SK-N-SH (cell line): ENCODE measurements at regions not wholly inside any gene's neighbourhood (a gene's known extent, or its start where the extent isn't known, plus 50 kb on each side); places are given as distances from the start of the nearest gene placed in this dataset.

Source experiments
- CTCF ChIP-seq: fragments of 200-600 bp; sonication (generic); IDR thresholded peaks from 2 replicates; pipeline ENCODE4 v1.6.1; 2017; ENCODE audit warnings: antibody characterized with exemption, mild to moderate bottlenecking, moderate library complexity
- ELF1 ChIP-seq: IDR thresholded peaks from 2 replicates; pipeline ENCODE4 v1.4.0; 2012
- EP300 ChIP-seq, 2 experiments: IDR thresholded peaks; 2 replicates each; pipeline versions ENCODE4 v1.4.0 to v1.6.1; 2012; ENCODE audit warnings: borderline replicate concordance in 1 of 2, low read depth in 1 of 2, low read length in 1 of 2
- FOSL2 ChIP-seq: IDR thresholded peaks from 2 replicates; pipeline ENCODE4 v1.4.0; 2012; ENCODE audit warnings: low read depth, mild to moderate bottlenecking, moderate library complexity, borderline replicate concordance
- JUND ChIP-seq: IDR thresholded peaks from 2 replicates; pipeline ENCODE4 v1.4.0; 2012
- MAX ChIP-seq: IDR thresholded peaks from 2 replicates; pipeline ENCODE4 v1.4.0; 2012; ENCODE audit warnings: low read depth
- POLR2AphosphoS5 ChIP-seq: IDR thresholded peaks from 2 replicates; pipeline ENCODE4 v1.6.1; 2012; ENCODE audit warnings: low read depth, low read length
- REST ChIP-seq: IDR thresholded peaks from 2 replicates; pipeline ENCODE4 v1.6.1; 2012; ENCODE audit warnings: mild to moderate bottlenecking, low read depth, low read length, moderate library complexity
- RFX5 ChIP-seq: IDR thresholded peaks from 2 replicates; pipeline ENCODE4 v1.6.1; 2012; ENCODE audit warnings: mild to moderate bottlenecking, improper control_type of control experiment, low read length
- TAF1 ChIP-seq: IDR thresholded peaks from 2 replicates; pipeline ENCODE4 v1.6.1; 2012; ENCODE audit warnings: low read depth, mild to moderate bottlenecking, low read length, moderate library complexity, borderline replicate concordance
- USF2 ChIP-seq: fragments of 150-350 bp; IDR thresholded peaks from 2 replicates; pipeline ENCODE4 v1.6.1; 2017; ENCODE audit warnings: antibody characterized with exemption, low read length, low read depth, borderline replicate concordance
- YY1 ChIP-seq: IDR thresholded peaks from 2 replicates; pipeline ENCODE4 v1.4.0; 2012; ENCODE audit warnings: low read depth, mild to moderate bottlenecking
- ZBTB33 ChIP-seq: IDR thresholded peaks from 2 replicates; pipeline ENCODE4 v1.4.0; 2012; ENCODE audit warnings: low read depth, borderline replicate concordance

GRCh38 chr6:51552435-51552834 is 535.0 kb downstream of the PKHD1 start:
- TF ChIP-seq ELF1, result no peak
- TF ChIP-seq CTCF, result no peak
- no peak for TF ChIP-seq ZBTB33
- TF ChIP-seq RFX5, result no peak
- TF ChIP-seq EP300 (IDR thresholded peaks at IDR 0.05; ENCODE audit: borderline replicate concordance in 1 of 2, low read depth in 1 of 2, low read length in 1 of 2), result no peak; a peak in 1 of 4 replicates
- no peak for TF ChIP-seq POLR2AphosphoS5
- TF ChIP-seq USF2, result no peak
- TF ChIP-seq MAX, result no peak
- no peak for TF ChIP-seq JUND
- no peak for TF ChIP-seq REST
- TF ChIP-seq FOSL2, result no peak
- no peak for TF ChIP-seq YY1
- TF ChIP-seq TAF1, result no peak
